Liver (tissue), 8 donors: ENCODE measurements at regions not wholly inside any gene's neighbourhood (a gene's known extent, or its start where the extent isn't known, plus 50 kb on each side); places are given as distances from the start of the nearest gene placed in this dataset.

Experiments used
- DNase-seq: peaks from one replicate; pipeline ENCODE4 v3.0.0-alpha.2; 2017; ENCODE audit warnings: low spot score
- H3K27ac ChIP-seq, 2 donors: one replicate each; pipeline ENCODE4 v1.7.0; 2013; ENCODE audit warnings: inconsistent platforms in 2 of 2, low read length in 2 of 2, control low read depth in 1 of 2, low read depth in 1 of 2, mild to moderate bottlenecking in 1 of 2
- H3K27me3 ChIP-seq, 4 donors: one replicate each; pipeline versions ENCODE4 v1.6.1 to v1.7.0; 2013; ENCODE audit warnings: low read length in 3 of 4, inconsistent platforms in 1 of 4, mild to moderate bottlenecking in 1 of 4, moderate library complexity in 1 of 4; ENCODE audit not compliant: control insufficient read depth in 4 of 4, insufficient read depth in 4 of 4
- H3K36me3 ChIP-seq, 4 donors: one replicate each; pipeline versions ENCODE4 v1.6.1 to v1.7.0; 2013; ENCODE audit warnings: low read length in 3 of 4, mild to moderate bottlenecking in 3 of 4, low read depth in 1 of 4, moderate library complexity in 1 of 4; ENCODE audit not compliant: control insufficient read depth in 4 of 4, insufficient read depth in 3 of 4
- H3K4me1 ChIP-seq, 4 donors: one replicate each; pipeline versions ENCODE4 v1.6.1 to v1.7.0; 2013; ENCODE audit warnings: low read length in 3 of 4, mild to moderate bottlenecking in 3 of 4, moderate library complexity in 1 of 4; ENCODE audit not compliant: control insufficient read depth in 4 of 4, insufficient read depth in 4 of 4
- H3K4me3 ChIP-seq, 3 donors: one replicate each; pipeline versions ENCODE4 v1.6.1 to v1.7.0; 2013; ENCODE audit warnings: low read length in 3 of 3, control low read depth in 1 of 3, low read depth in 1 of 3, mild to moderate bottlenecking in 1 of 3
- H3K9ac ChIP-seq, 2 donors: one replicate each; pipeline ENCODE4 v1.7.0; 2013; ENCODE audit warnings: low read length in 2 of 2, mild to moderate bottlenecking in 2 of 2, moderate library complexity in 2 of 2, control low read depth in 1 of 2, low read depth in 1 of 2
- H3K9me3 ChIP-seq, 4 donors: one replicate each; pipeline versions ENCODE4 v1.6.1 to v1.7.0; 2013; ENCODE audit warnings: low read length in 3 of 4; ENCODE audit not compliant: control insufficient read depth in 4 of 4
- ATF3 ChIP-seq: IDR thresholded peaks from 2 replicates; pipeline ENCODE4 v1.6.1; 2016; ENCODE audit warnings: antibody characterized with exemption
- CTCF ChIP-seq: fragments of 150-350 bp; IDR thresholded peaks from 2 replicates; pipeline ENCODE4 v1.5.1; 2017; ENCODE audit warnings: improper control_type of control experiment, low read depth, low read length; ENCODE audit not compliant: missing input control
- EGR1 ChIP-seq, 2 donors: IDR thresholded peaks; 2 replicates each; pipeline ENCODE4 v1.6.1; 2016 to 2018; ENCODE audit warnings: antibody characterized with exemption in 2 of 2, low read depth in 2 of 2
- FOXA1 ChIP-seq: IDR thresholded peaks from 2 replicates; pipeline ENCODE4 v1.6.1; 2016; ENCODE audit warnings: antibody characterized with exemption
- FOXA2 ChIP-seq: IDR thresholded peaks from 2 replicates; pipeline ENCODE4 v1.6.1; 2016; ENCODE audit warnings: antibody characterized with exemption
- GABPA ChIP-seq, 2 donors: IDR thresholded peaks in 1 of 2; conservative IDR thresholded peaks in 1 of 2; 2 replicates each; pipeline ENCODE4 v1.6.1; 2016; ENCODE audit warnings: antibody characterized with exemption in 2 of 2, mild to moderate bottlenecking in 1 of 2, moderate library complexity in 1 of 2
- HNF4A ChIP-seq, 2 donors: conservative IDR thresholded peaks; 2 replicates each; pipeline ENCODE4 v1.6.1; 2016; ENCODE audit warnings: antibody characterized with exemption in 2 of 2, mild to moderate bottlenecking in 2 of 2
- HNF4G ChIP-seq: IDR thresholded peaks from 2 replicates; pipeline ENCODE4 v1.6.1; 2016; ENCODE audit warnings: antibody characterized with exemption
- JUND ChIP-seq, 2 donors: IDR thresholded peaks; 2 replicates each; pipeline ENCODE4 v1.6.1; 2016; ENCODE audit warnings: antibody characterized with exemption in 2 of 2
- MAX ChIP-seq: IDR thresholded peaks from 2 replicates; pipeline ENCODE4 v1.6.1; 2016; ENCODE audit warnings: antibody characterized with exemption
- NR2F2 ChIP-seq: IDR thresholded peaks from 2 replicates; pipeline ENCODE4 v1.6.1; 2016; ENCODE audit warnings: antibody characterized with exemption
- REST ChIP-seq: IDR thresholded peaks from 2 replicates; pipeline ENCODE4 v1.6.1; 2016; ENCODE audit warnings: antibody characterized with exemption, mild to moderate bottlenecking
- RXRA ChIP-seq, 2 donors: IDR thresholded peaks; 2 replicates each; pipeline ENCODE4 v1.6.1; 2017 to 2018; ENCODE audit warnings: antibody characterized with exemption in 2 of 2, mild to moderate bottlenecking in 1 of 2
- SP1 ChIP-seq: IDR thresholded peaks from 2 replicates; pipeline ENCODE4 v1.6.1; 2018; ENCODE audit warnings: antibody characterized with exemption, mild to moderate bottlenecking
- TAF1 ChIP-seq: conservative IDR thresholded peaks from 2 replicates; pipeline ENCODE4 v1.6.1; 2016; ENCODE audit warnings: antibody characterized with exemption, mild to moderate bottlenecking
- YY1 ChIP-seq: IDR thresholded peaks from 2 replicates; pipeline ENCODE4 v1.6.1; 2016; ENCODE audit warnings: antibody characterized with exemption, mild to moderate bottlenecking
- ZBTB33 ChIP-seq: IDR thresholded peaks from 2 replicates; pipeline ENCODE4 v1.6.1; 2016; ENCODE audit warnings: antibody characterized with exemption
- WGBS: extraction: QIAGEN DNeasy Blood & Tissue Kit; methylation state at CpG from one replicate; pipeline ENCODE4 v1.1.7; 2013; 5-methylcytosine and 5-hydroxymethylcytosine counted together
- donor health status: healthy.
- donor health status: healthy.
- donor health status: healthy.
- donor health status: healthy.
- donor health status: healthy.

- TF ChIP-seq HNF4G (no peak), FOXA1 (no peak), TAF1 (no peak), SP1 (no peak), EGR1 (IDR thresholded peaks at IDR 0.05; ENCODE audit: low read depth in 2 of 2) (no peak), NR2F2 (no peak), GABPA (IDR thresholded peaks at IDR 0.05 in 1 of 2, conservative IDR thresholded peaks at IDR 0.05 in 1 of 2) (no peak)
- Histone ChIP-seq H3K4me3 (no peak overlapping the region), H3K9ac (no peak overlapping the region), H3K27ac (no peak overlapping the region), H3K27me3 (no peaks in the 10 kb centered on the region), H3K4me1 (no peaks in the 10 kb centered on the region), H3K36me3 (no peaks in the 10 kb centered on the region), H3K9me3 (no peaks in the 10 kb centered on the region)
- 95% methylated on average over 13 of the region's 13 CpGs for WGBS
- no peak for DNase-seq
Measured at GRCh38 chr17:73829676-73830280, 185.5 kb upstream of the SDK2 start.

GRCh38 chr17:73831699-73832098, 187.5 kb upstream of the SDK2 start:
- Histone ChIP-seq H3K27me3 (no peaks in the 10 kb centered on the region), H3K4me3 (no peak overlapping the region), H3K4me1 (no peaks in the 10 kb centered on the region), H3K36me3 (no peaks in the 10 kb centered on the region), H3K27ac (no peak overlapping the region), H3K9me3 (no peaks in the 10 kb centered on the region), H3K9ac (no peak overlapping the region)
- WGBS: 90% methylated on average over 6 of the region's 6 CpGs
- no peak for TF ChIP-seq RXRA (IDR thresholded peaks at IDR 0.05)
- TF ChIP-seq CTCF: no peak
- no peak for TF ChIP-seq HNF4A (conservative IDR thresholded peaks at IDR 0.05)
- TF ChIP-seq EGR1 (IDR thresholded peaks at IDR 0.05; ENCODE audit: low read depth in 2 of 2): no peak
- TF ChIP-seq ATF3: no peak
- no peak for TF ChIP-seq MAX
- no peak for TF ChIP-seq YY1
- no peak for TF ChIP-seq ZBTB33
- no peak for TF ChIP-seq TAF1
- TF ChIP-seq NR2F2: no peak
- no peak for TF ChIP-seq HNF4G
- TF ChIP-seq REST: no peak
- TF ChIP-seq JUND (IDR thresholded peaks at IDR 0.05): no peak
- TF ChIP-seq FOXA2: no peak
- DNase-seq: no peak
